ENCODE measurements at regions not wholly inside any gene's neighbourhood (a gene's known extent, or its start where the extent isn't known, plus 50 kb on each side); places are given as distances from the start of the nearest gene placed in this dataset.
"Not testable (repeated sequence)": the region's sequence is repeated elsewhere in the genome, so short reads cannot be mapped to it uniquely, and the experiment has no call there.

- no peak for TF ChIP-seq CTCF (IDR thresholded peaks at IDR 0.05)
- ATAC-seq, result no peak
- H3K4me3 ChIP-seq, result no peak overlapping the region
- no peaks in the 10 kb centered on the region for H3K36me3 ChIP-seq (ENCODE audit: low read depth)
- no peak for DNase-seq
- H3K4me1 ChIP-seq (ENCODE audit: low read depth), result no peaks in the 10 kb centered on the region
- intact Hi-C loops (cut with DNase I, micrococcal nuclease), result no loop called here
- H3K9me3 ChIP-seq, result peaks cover 60% of the 10 kb centered on the region
These were observed 1631.0 kb downstream of the CDH8 start for GRCh38 chr16:60405286-60405685.

- peaks cover 56% of the 10 kb centered on the region for H3K9me3 ChIP-seq
- DNase-seq, result no peak
- no peaks in the 10 kb centered on the region for H3K4me1 ChIP-seq (ENCODE audit: low read depth)
- no peak overlapping the region for H3K4me3 ChIP-seq
- no peak for ATAC-seq
- intact Hi-C loops (cut with DNase I, micrococcal nuclease), result no loop called here
- no peak for TF ChIP-seq CTCF (IDR thresholded peaks at IDR 0.05)
- no peaks in the 10 kb centered on the region for H3K36me3 ChIP-seq (ENCODE audit: low read depth)
These were observed 1631.8 kb downstream of the CDH8 start for GRCh38 chr16:60404401-60404800.

GRCh38 chr16:60402941-60403340 lies 1633.3 kb downstream of the CDH8 start:
- peaks cover 62% of the 10 kb centered on the region for H3K9me3 ChIP-seq
- H3K4me3 ChIP-seq; H3K4me1 ChIP-seq (ENCODE audit: low read depth); ATAC-seq; DNase-seq; intact Hi-C loops (cut with DNase I, micrococcal nuclease); H3K36me3 ChIP-seq (ENCODE audit: low read depth): not testable (repeated sequence)

- no peak for TF ChIP-seq CTCF (IDR thresholded peaks at IDR 0.05)
- no peak for ATAC-seq
- no peak overlapping the region for H3K4me3 ChIP-seq
- peaks cover 40% of the 10 kb centered on the region for H3K9me3 ChIP-seq
- no peaks in the 10 kb centered on the region for H3K4me1 ChIP-seq (ENCODE audit: low read depth)
- no peaks in the 10 kb centered on the region for H3K36me3 ChIP-seq (ENCODE audit: low read depth)
- intact Hi-C loops (cut with DNase I, micrococcal nuclease), result no loop called here
- no peak for DNase-seq
These were observed 1643.9 kb downstream of the CDH8 start for GRCh38 chr16:60392380-60392779.

- no peak for TF ChIP-seq CTCF (IDR thresholded peaks at IDR 0.05)
- intact Hi-C loops (cut with DNase I, micrococcal nuclease), result no loop called here
- DNase-seq, result no peak
- ATAC-seq, result no peak
- Histone ChIP-seq H3K4me1 (ENCODE audit: low read depth) (no peaks in the 10 kb centered on the region), H3K36me3 (ENCODE audit: low read depth) (no peaks in the 10 kb centered on the region), H3K9me3 (peaks cover 30% of the 10 kb centered on the region), H3K4me3 (no peak overlapping the region)
These were observed 1637.5 kb upstream of the GOT2 start for GRCh38 chr16:60371591-60371990.

GRCh38 chr16:60367739-60368138 lies 1633.6 kb upstream of the GOT2 start:
- Histone ChIP-seq H3K4me1 (ENCODE audit: low read depth) (no peaks in the 10 kb centered on the region), H3K9me3 (peaks cover 15% of the 10 kb centered on the region), H3K36me3 (ENCODE audit: low read depth) (no peaks in the 10 kb centered on the region), H3K4me3 (no peak overlapping the region)
- TF ChIP-seq CTCF (IDR thresholded peaks at IDR 0.05), result no peak
- ATAC-seq (no peak), DNase-seq (no peak)
- intact Hi-C loops (cut with DNase I, micrococcal nuclease), result no loop called here

All from mucosa of descending colon (tissue), 3 donors.